Superior temporal gyrus (tissue), 1 donor: ENCODE measurements at regions not wholly inside any gene's neighbourhood (a gene's known extent, or its start where the extent isn't known, plus 50 kb on each side); places are given as distances from the start of the nearest gene placed in this dataset.

Experiments
- DNase-seq: peaks from one replicate; pipeline ENCODE4 v3.0.0-alpha.2; 2016; ENCODE audit errors: extremely low spot score

DNA sequence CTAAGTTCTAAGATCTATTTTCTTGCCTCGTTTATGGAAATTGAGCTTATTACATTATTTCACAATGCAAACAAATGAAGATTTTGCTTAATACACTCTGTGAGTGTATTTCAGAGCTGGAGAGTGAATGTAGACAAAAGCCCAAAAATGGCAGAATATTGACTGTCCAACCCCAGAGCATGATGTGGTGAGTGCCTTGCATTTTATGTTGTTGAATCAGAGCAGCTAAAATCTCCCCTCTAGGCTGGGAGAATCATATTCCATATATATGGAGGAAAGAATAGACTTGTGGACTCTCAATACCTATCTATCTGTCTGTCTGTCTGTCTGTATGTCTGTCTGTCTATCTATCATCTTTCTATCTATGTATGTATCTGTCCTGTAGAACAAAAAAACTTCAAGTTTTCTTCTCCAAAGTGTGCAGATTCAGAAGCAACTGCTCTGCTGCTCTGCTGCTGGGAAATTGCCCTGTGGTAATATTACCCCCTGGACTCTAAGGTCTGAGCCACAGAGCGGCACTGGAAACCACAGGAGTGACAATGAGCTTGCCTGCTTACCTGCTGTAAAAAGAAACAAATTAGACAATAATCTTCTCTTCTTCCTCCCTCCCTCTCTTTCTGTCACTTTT is 209.4 kb upstream of the PRICKLE1 start:
- DNase-seq = no peak

DNA sequence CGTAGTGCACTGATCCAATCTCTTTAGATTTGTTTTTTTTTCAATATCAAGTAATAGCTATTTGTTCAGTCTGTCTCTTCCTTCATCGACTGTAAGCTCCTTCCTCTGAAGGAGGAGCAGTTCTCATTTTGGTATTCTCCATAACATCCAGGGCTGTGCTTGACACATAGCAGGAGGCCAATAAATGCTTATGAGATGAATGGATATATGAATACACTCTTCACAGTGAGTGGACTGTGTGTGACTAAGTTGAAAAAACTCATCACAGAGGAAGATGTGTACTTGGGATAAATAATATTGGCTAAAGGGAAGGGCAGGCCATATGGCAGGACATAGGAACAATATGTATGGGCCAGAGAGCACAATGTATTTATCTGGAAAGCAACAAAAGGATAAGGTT is 205.3 kb upstream of the PRICKLE1 start:
- DNase-seq = no peak

- no peak for DNase-seq
These were observed 203.6 kb upstream of the PRICKLE1 start for GRCh38 chr12:42793166-42793565.

DNA sequence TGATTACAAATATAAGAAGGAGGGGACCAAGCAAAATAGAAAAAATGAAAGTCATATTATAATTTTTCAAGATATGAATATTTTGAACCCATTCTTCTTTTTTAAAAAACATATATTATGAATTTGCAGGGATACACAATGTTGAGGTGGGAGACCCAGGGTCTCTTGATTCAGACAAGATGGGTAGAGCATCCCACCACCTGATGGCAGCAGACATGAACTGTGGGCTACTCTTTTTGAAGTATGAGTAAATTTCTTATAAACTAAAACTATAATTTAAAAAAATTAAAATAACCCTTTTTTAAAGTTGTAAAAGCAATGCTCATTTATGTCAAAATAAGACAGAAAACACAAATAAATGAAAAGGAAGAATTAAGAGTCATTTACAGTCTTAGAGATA is 202.7 kb upstream of the PRICKLE1 start:
- no peak for DNase-seq

- no peak for DNase-seq
These were observed 201.9 kb upstream of the PRICKLE1 start for GRCh38 chr12:42791399-42791798.

DNA sequence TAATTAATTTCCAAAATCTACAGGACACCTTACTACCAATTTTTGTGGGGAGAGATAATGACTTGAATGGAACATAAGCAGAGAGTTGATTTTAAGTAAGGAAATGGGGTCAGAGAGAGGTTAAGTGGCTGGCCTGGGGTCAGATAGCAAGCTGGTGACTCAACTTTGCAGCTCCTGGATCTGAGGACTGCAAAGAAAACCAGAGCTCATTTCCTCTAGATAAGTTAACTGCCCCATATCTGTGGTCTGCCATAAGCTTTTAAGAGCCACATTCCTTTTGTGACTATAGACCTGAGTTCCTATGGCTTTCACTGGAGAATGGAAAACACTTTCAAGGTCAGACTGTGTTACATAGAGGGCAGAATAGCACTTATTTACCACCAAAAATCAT is 201.2 kb upstream of the PRICKLE1 start:
- no peak for DNase-seq

- no peak for DNase-seq
These were observed 200.5 kb upstream of the PRICKLE1 start for GRCh38 chr12:42789808-42790760.

DNA sequence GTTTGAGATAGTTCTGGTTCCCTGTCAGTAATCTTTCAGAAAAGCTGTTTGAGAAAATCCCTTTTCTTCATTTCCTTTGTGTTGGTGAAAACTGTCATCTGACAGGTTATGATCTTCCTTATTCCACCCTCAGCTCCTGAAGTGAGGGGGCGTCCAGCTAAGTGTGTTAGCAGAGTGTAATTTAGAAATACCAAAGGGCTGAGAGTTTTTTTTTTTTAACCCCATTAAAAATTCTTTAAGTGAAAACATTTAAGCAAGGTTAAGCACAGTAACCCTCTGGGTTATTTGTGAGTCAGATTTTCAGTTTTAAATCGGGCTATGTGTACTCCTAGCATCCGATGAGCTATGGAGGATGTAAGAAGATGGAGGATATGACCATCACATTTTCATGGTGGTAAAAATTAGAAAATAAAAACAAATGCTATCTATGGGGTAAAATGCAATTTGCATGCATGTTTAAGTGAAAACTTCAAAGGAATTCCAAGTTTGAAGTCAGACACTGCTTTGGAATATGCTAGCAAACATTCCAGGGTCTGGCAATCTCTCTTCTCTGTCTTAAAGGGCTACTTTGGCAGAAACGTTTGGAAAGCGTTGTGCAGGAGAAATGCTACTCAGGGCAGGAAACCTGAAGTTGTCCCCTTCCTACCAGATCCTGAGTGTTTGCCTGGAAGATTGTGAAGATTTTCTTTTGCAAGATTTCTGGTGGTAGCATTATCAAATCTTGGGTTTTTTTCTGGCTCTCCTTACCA is 197.0 kb upstream of the PRICKLE1 start:
- DNase-seq = no peak

GRCh38 chr12:42785944-42786343 is 196.4 kb upstream of the PRICKLE1 start:
- DNase-seq = no peak

DNA sequence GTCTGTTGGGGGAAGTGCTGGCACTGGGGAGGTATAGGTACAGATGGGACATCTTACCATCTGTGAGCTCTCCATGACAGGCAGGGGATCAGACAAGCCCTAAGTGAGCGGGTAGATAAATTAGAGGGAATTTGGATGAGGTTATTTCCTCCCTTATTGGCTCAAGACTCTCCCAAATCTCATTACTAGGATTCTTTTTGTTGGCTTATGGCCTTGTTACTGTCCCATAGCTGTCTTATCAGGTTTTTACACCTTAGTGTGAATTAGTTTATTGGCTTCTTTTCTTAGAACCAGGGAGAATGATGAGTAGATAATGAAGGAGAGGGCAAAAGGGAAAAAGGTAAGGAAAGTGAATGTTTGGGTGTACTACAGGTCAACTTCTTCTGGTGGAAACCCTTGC is 191.1 kb upstream of the PRICKLE1 start:
- DNase-seq = no peak

- no peak for DNase-seq
These were observed 189.8 kb upstream of the PRICKLE1 start for GRCh38 chr12:42779186-42779859.

DNA sequence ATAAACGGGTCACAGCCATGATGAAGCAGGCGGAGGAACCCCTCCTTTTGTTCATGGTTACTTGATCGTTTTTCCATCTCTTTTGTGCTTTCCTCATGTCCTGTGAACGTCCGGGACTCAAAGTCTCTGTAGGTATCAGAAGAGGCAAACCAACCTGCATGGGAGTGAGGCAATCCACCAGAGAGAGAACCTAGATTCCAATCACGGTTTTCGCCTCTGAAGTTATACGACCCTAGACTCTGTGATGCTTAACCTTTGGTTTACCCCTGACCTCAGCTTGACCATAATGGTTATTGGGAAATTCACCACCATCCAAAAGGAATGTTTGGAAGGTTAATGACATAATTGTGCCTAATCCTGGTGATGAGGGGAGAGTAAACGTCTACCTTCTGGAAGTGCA is 186.8 kb upstream of the PRICKLE1 start:
- DNase-seq = no peak

- DNase-seq = no peak
These were observed 184.7 kb upstream of the PRICKLE1 start for GRCh38 chr12:42774238-42774637.

DNA sequence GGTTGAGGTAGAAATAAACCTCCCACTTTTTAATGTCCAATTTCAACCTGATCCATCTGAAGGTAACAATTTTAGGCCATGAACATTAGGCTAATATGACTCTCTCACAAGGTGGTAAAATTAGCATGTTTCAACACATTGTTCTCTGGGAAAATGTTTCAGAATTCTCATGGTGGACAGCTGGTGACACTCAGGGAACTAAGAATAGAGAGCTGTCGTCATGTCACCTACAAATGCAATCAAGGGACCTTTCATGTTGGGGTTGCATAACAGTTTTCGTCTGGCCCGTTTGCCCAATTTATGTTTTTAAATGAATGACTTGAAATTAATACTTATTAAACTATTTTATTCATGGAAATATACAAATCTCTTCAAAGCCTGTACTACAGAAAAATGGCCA is 180.7 kb upstream of the PRICKLE1 start:
- no peak for DNase-seq

DNA sequence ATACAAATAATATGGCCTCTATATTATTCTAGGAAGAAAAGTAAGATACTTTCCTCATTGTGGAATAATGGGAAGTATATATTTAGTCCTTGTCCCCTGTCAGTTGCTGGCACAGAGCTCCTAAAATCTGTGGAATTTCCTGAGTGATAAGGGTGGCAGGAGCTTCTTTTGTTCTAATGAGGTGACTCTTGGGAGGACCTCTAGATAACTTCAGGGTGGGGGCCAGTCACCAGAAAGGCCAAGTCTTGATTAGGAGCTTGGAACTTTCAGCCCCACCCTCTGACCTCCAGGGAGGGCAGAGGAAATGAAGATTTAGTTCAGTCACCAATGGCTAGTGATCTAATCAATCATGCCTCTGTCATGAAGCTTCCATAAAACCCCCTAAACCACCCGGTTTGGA is 179.9 kb upstream of the PRICKLE1 start:
- DNase-seq = no peak

- no peak for DNase-seq
These were observed 178.5 kb upstream of the PRICKLE1 start for GRCh38 chr12:42767998-42768397.

GRCh38 chr12:42767326-42767954 is 177.9 kb upstream of the PRICKLE1 start:
- no peak for DNase-seq

- no peak for DNase-seq
These were observed 177.2 kb upstream of the PRICKLE1 start for GRCh38 chr12:42766754-42767153.

DNA sequence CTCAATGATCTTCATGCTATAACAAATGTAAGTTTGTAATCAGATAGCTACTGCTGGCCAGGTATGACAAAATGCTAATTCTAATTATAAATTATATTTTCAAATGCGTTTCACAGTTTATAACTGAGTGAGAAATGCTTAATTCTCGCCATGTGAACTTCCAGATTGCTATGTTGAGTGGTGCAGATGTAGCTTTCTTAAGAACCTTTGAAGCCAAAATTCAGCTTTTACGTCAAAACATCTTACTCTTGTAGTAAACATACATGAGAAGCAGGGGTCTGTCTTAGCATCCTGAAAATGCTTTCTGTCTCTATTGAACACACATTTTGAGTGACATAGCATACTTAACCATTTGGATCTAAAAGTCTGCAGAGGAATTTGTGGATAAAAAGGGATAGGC is 176.5 kb upstream of the PRICKLE1 start:
- no peak for DNase-seq

- DNase-seq = no peak
These were observed 174.1 kb upstream of the PRICKLE1 start for GRCh38 chr12:42763682-42764081.

- DNase-seq = no peak
These were observed 172.9 kb upstream of the PRICKLE1 start for GRCh38 chr12:42762395-42762925.
